AG08395 (cell line): ENCODE measurements at regions not wholly inside any gene's neighbourhood (a gene's known extent, or its start where the extent isn't known, plus 50 kb on each side); places are given as distances from the start of the nearest gene placed in this dataset.
A peak's percentile ranks its signal among the peaks of the same experiment; 100 is the strongest.
"Not testable (repeated sequence)": the region's sequence is repeated elsewhere in the genome, so short reads cannot be mapped to it uniquely, and the experiment has no call there.

Source experiments
- DNase-seq: peaks from one replicate; pipeline ENCODE4 v3.0.0; 2012; ENCODE audit warnings: mixed read lengths, low spot score

DNA sequence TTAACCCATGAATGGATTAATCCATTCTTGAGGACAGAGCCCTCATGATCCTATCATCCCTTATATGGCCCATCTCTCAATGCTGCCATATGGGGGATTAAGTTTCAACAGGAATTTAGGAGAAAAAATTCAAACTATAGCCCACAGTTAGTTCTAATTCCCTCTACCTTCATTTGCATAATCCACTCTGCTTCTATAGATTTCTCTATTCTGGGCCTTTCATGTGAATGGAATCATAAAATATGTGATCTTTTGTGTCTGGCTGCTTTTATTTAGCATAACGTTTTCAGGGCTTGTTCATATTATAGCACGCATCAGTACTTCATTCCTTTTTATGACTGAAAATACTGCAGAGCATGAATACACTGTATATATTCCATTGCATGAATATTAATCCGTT is 55.4 kb downstream of the CTSL start:
- DNase-seq: no peak

DNA sequence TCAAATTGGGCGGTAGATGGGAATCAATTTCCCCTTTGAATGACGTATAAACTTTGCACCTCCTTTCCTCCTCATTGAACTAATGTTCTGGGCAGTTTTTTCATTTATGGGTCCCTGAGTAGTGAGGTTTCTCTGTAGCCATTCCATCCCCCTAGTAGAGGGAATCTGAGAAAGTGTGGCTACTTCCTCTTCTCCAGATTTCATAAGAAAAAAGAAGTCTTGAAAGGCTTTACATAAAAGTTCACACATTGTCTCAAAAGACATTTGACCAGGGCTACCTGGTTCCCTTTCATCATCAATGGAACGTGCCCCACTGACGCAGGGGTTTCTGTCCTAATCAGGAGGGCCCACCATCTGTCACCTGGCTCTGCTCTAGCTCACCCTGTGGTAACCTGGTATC is 57.3 kb downstream of the CTSL start:
- DNase-seq: no peak

DNA sequence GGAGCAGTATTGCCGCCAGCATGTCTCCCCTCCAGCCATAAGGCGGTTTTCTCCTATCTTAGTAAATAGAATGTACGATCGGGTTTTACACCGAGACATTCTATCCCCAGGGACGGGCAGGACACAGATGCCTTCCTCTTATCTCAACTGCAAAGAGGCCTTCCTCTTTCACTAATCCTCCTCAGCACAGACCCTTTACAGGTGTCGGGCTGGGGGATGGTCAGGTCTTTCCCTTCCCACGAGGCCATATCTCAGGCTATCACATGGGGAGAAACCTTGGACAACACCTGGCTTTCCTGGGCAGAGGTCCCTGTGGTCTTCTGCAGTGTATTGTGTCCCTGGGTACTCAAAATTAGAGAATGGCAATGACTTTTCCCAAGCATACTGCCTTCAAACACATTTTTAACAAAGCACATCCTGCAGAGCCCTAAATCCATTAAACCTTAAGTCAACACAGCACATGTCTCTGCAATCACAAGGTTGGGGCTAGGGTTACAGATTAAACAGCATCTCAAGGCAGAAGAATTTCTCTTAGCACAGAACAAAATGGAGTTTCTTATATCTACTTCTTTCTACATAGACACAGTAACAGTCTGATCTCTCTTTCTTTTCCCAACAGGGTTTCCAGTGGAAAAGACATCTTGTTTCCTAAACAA is 59.5 kb downstream of the CTSL start:
- DNase-seq: not testable (repeated sequence)

DNA sequence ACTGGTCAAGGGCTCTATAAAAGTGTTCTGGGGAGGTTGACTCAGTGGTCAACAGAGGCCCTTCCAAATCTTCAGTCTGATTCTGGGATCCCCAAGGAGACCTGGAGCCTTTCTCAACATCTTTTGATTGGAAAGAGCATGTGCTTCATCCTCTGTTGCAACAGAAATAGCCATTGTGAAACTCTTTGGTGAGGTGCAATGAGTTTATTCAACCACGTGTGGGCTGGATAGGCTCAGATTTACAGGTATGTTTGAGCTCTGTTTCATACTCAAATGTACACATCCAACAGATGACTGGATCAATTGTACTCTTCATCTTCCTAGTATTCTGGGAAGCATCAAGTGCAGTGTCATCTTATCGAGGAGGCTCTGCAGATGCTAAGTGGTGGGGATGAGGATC is 60.5 kb downstream of the CTSL start:
- no peak for DNase-seq

DNA sequence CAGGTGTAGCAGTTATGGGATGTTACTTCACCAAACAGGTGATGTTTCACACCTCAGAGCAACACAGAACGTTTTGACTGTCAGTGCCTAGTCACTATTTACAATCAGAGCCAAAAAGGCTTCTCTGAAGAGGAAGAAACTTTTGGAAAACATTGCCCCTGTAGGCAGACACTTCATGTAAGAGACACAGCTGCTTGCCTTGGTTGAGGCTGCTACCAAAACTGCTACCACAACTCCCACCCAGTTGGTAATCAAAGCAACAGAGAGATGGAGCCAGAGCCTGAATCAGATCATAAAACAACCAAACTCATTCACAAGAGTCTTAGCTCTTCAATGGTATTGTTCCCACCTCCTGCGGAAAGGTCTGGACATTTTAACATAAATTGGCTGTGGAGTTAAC is 61.0 kb downstream of the CTSL start:
- DNase-seq: no peak

DNA sequence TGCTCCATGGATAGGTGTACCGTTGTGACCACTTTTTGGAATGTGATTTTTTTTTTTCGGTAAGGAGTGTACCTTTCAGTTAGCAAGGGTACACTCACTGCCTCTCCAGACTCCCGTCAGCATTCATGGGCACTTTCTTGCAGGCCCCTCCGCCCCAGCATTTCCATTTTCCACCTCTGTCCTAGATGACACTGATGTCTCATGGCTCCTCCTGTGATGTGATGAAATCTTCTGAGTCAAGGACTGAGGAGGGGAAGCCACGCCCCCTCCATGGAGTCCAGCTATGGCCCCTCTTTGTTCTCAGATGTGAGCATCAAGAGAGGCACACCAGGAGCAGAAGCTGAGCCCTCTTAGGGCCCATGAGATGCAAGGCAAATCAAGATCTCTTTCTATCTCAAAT is 61.8 kb downstream of the CTSL start:
- DNase-seq: no peak

DNA sequence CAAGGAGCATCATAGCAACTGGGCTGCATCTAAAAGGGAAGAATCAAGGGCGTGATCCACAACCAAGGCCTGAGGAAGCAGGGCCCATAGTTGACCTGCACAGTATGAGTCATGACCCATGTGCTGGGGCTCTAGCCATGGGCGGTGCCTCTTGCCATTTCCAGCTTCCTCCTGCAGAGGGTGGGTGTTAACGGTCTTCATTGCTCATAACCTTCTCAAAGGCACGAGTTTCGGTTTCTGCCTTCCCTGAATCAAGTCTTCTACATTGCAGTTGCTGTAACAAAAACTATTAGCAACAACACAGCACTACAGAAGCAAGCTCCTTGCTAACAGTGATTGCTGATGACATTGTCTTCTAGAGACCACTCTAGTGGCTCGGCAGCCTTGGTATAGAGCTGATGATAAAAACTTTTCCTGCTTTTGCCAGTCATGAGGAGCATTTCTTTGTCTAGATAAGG is 66.9 kb downstream of the CTSL start:
- DNase-seq: peak; percentile 80

DNA sequence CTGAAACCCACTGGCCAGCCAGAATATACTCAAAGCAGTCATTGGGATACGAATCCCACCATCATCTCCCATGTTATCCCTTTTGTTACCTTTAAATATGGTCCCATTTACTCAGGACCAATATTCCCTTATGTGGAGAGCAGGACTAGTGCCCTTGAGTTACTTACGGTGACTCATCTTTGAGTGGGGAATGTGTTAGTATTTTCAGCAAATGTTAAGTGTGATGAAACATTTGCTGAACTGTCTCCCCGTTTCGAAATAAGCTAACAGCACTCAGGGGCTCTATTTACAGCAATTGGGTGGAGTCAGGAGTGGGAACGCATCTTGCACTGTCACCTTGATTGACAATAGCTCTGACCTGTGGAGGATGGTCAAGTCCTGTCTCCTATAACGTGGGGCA is 67.4 kb downstream of the CTSL start:
- peak; percentile 86 for DNase-seq

DNA sequence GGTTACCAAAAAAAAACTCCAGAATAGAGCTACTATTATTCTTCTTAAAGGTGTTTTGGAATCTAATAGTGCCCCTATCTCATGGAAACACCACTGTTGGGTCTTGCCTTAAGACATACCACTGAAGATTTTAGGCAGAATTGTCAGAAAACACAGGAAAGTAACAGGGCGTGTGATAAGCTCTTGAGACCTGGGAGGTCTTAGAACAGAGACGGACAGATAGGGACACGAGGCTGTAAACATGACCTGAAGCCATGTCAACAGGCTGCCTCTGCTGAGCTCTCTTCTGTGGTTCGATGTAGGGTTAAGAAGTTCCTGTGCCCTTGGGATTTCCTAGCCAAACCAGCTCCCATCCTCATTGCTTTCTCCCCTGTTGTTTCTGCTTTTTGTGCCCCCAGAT is 69.3 kb downstream of the CTSL start:
- DNase-seq: no peak

DNA sequence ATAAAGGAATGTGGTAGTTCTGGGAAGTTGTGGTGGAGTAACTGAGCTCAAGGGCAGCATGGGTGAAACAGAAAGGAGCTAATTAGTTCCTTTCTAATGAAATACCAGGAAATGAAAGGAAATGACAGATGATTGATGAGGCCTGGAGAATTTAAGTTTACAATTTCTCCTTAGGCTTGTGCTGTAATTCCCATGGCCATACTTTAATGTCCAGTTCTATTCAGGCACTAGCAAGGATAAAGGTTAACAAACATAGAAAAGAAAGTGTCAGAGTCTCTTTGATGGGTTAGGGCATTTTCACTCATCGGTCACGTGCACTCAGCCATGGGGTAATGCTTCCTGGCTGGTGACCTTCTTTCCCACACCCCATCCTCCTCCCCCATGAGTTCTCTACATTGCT is 70.3 kb downstream of the CTSL start:
- no peak for DNase-seq

DNA sequence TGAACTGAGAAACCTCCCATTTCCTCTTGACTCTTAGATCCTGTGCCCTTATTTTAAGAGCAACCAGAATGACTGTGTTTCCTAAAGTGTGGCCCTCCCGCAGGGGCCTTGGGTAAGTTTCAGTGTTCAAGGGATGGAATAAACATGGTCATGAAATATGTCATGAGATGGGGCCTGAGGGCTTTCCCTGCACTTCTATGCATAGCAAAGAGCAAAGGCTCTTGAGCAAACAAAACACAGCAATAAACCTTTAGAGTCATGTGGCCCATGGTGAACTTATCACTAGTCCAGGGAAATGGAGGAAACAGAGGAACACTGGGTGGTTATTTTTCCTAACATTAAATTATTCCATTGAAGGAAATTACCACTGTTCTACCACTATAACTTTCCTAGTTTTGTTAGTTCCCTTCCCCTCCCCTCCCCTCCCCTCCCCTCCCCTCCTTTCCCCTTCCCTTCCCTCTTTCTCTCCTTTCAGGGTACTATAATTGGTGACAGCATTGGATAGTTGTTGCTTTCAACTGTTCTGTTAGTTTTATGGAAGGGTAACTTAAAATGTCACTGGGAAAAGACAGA is 72.4 kb downstream of the CTSL start:
- no peak for DNase-seq

DNA sequence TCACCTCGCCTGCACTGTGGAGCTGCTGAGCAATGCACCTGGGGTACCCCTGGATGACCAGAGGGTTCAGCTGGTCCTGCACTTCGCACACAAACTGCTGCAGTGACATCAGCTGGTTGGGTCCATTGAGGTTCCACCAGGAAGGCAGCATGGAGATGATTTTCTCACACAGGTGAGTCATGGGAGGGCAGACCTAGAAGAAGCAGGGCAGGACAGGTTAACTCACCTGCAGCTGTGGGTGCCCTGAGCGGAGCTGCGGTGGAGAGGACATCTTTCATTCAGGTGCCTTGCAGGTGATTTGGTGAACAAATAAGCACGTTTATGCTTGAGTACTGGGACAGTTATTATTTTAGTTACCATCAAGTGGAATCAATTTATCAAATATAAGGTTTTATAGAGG is 73.6 kb downstream of the CTSL start:
- DNase-seq: no peak

DNA sequence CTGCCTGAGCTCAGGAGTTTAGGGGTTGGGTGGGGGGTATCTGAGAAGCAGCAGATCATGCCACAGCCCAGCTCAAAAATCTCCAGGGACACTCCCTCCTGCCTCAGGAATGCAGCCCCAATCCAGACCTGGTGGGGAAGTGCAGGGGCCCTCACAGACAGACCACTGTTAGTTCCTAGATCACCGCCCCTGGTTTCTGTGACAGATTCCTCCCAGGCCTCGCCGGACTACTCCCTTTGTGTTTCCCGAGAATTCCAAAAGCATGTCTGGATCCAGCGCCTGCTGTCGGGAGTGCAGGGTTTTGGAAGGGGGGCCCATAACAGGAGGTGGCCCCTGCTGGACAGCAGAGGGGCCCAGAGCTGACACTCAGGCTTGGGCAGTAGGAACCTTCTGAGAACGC is 74.5 kb downstream of the CTSL start:
- DNase-seq: no peak

DNA sequence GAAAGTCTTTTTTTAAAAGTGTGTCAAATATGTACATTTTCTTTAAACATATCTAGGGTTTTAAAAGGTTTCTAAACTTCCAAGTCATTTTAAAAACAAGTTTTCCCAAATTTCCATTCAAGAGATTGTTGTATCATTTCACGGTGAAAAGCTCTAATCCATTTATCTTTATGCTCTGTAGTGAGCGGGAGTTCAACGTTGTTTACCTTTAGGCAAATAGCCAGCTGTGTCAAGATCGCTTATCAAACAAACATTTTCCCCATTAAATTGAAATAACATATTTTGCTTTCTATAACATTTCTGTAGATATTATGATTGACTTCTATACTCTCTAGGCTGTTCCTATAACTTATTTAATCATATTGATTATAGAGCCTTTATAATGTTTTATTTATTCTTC is 75.1 kb downstream of the CTSL start:
- no peak for DNase-seq

DNA sequence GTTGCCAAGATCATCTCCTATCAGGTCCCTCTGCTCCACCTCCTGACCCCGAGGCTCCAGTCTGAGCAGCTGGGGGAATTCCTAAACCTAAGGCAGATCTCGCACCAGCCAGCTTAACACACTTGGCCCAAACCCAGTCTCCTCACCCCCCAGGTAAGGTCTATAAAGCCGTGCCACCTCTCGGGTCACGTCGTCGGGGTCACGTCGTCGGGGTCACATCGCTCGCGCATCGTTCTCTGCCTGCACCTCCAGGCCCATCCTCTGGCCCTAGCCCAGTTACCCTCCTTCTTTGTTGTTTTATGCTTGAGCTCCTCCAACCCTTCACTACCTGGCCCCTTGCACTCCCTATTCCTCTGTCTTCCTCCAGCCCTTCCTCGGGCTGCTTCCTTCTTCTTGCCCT is 77.2 kb downstream of the CTSL start:
- DNase-seq: no peak

DNA sequence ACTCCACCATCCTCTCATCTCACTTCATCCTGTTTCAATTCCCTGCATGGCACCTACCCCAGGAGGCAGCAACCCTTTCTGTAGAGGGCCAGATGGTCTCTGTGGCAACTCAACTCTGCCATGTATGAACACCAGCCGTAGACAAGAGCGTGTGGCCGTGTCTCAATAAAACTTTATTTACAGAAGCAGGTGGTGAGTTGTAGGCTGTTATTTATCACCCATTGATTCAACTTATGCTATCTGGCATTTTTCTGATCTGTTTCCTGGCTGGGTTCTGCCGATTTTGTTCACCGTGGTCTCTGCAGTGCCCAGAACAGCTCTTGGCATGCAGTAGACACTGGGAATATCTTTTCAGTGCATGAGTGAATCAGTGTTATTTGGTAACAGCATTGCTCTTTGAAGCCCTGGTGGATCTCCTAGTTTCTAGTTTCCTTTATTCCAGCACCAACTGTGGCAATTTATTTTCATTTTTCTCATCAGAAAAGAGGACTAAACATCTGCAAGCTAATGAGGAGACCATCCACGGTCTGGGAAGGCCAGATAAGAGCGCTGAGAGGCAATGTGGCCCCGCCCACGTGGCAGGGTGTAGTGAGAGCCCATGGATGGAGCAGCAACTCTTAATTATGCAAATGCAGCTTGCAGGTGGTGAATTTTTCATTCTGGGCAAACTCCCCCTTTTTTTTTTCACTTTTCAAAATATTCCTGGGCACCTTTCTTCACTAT is 77.9 kb downstream of the CTSL start:
- no peak for DNase-seq

DNA sequence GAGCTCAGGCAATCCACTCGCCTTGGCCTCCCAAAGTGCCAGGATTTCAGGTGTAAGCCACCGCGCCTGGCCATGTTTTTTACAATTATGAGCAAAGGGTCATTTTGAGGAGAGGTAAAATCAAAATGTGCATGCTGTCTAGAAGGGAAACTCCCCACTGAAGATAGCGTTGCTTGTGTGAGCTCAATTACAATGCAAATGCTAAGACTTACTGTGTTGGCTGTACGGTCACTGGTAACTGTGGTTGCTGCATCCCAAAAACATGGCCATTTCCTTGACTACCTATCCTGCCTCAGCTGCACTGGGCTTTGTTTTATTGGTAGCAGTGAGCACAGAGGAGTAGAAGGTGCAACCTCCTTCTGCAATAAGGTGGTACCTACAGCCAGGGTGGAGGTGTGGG is 77.4 kb upstream of the SPATA31E1 start:
- no peak for DNase-seq

DNA sequence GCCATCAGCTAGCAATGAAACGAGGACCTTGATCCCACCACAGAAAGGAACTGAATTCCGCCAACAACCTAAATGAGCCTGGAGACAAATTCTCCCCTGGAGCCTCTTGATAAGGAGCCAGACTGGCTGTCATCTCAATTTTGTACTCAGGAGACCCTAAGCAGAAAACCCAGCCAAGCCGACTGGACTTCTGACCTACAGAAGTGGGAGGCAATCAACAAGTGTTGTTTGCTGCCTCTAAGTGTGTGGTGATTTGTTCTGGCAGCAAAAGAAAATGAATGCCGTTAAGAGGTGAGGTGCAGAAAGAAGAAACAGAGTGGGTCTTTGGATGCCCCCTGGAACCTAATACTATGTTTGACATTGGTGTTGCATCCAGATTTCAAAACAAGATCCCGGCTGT is 72.7 kb upstream of the SPATA31E1 start:
- no peak for DNase-seq

DNA sequence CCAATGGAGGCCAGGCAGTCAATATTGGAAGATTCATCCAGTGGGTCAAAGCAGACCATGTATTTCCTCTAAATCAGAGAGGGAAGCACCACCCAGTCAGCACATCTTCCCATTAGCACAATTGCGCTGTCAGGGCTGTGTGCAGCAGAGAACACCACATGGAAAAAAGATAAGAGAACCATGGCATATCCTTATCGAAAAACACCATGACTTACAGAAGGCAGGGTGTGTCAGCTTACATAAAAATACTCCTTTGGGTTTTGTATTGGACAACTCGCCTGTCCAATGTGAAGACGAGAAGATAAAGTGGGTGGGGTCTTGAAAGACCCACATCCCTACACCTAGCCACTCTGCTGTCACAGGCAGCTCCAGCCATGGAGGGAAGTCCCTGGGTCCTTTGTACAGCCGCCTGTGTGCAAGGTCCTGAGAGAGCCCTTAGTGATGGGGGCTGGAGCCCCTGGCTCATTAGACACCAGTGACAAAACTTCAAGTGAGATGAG is 71.9 kb upstream of the SPATA31E1 start:
- no peak for DNase-seq

DNA sequence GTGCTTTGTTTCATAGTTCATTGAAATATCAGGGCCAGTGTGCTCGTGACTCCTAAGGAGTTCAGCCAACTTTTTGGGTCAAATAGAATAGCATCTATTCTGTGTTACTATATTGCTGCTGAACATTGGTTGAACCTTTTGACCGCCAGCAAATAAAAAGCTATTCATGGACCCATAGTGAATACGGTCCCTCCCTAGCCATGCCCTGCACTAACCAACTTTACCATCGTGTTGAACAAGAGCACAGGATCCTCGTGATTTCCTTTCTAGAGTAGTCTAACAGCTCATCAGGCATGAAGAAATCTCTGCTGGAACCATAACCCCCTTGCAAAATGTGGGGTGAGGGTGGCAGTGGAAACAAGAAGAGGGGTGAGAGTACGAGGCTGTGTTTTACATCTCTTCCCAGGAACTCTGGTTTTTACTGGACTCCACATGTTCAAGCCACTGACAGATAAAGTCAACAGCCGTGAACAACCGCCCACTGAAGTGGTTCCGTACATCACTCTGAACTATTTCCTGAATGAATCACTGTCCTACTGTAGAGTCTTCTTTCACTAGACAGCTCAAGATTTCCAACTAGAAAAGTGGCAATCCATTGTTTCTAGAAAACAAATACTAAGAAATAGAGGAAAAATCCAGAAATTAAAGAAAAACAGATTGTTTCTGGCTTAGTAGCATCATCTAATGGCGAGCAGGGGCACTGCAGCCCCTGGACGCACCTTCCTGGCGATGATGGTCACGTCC is 70.1 kb upstream of the SPATA31E1 start:
- DNase-seq: peak; percentile 54

DNA sequence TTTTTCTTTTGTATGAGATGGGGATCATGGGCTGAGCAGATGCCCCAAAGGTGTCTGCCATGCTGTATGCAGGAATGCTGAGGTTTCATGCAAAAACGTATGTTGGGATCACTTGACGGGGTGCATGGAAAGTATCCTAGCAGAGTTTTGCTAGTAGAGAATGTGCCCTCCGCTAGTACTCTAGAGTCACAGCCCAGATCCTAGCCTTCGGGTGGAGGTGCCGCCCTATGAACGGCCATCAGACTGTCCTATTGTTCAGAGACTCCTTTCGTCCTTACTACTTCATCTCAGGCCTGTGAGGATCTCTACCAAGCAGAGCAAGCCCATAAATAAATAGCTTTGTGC is 69.6 kb upstream of the SPATA31E1 start:
- DNase-seq: no peak

DNA sequence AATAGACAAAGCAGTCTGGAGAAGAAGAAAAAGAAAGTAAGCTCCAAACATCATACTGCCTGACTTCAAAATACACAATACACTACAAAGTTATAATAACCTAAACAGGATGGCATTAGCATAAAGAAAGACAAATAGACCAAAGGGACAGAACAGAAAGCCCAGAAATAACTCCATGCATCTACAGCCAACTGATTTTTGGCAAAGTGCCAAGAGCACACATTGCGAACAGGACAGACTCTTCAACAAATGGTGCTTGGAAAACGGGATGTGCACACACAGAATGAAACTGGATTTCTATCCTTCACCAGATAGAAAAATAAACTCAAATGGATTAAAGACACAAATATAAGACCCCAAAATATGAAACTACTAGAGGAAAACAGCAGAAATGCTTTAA is 66.6 kb upstream of the SPATA31E1 start:
- no peak for DNase-seq

DNA sequence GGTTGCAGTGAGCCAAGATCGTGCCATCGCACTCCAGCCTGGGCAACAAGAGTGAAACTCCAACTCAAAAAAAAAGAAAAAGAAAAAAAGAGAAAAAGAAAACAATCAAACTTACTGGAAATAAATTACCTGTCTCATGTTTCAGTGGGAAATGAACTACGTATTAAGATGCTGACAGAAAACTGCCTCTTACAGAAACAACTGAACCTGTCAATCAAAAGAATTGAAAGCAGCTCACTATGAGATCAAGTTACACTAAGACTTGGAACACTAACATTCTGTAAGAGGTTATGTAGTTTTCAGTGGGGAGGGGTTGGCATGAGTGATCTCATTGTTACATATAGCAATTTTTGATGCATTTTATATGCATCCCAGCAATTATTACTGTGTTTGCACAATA is 64.4 kb upstream of the SPATA31E1 start:
- DNase-seq: no peak
